Thymus (tissue), 11 donors: ENCODE measurements at regions not wholly inside any gene's neighbourhood (a gene's known extent, or its start where the extent isn't known, plus 50 kb on each side); places are given as distances from the start of the nearest gene placed in this dataset.
"Not testable (repeated sequence)": the region's sequence is repeated elsewhere in the genome, so short reads cannot be mapped to it uniquely, and the experiment has no call there.

Experiments
- DNase-seq, 9 donors: peaks; one replicate each; pipeline ENCODE4 v3.0.0-alpha.2; 2013; ENCODE audit warnings: low spot score in 9 of 9, low read depth in 6 of 9, missing footprints in 1 of 9
- H3K27ac ChIP-seq, 2 donors: one replicate each; pipeline ENCODE4 v1.5.1; 2013; ENCODE audit warnings: control low read depth in 1 of 2, low read depth in 1 of 2, low read length in 1 of 2, mild to moderate bottlenecking in 1 of 2, moderate library complexity in 1 of 2
- H3K27me3 ChIP-seq, 2 donors: one replicate each; pipeline ENCODE4 v1.5.1; 2013; ENCODE audit warnings: low read length in 1 of 2; ENCODE audit not compliant: control insufficient read depth in 2 of 2, insufficient read depth in 1 of 2
- H3K36me3 ChIP-seq, 2 donors: one replicate each; pipeline ENCODE4 v1.5.1; 2013; ENCODE audit warnings: low read length in 1 of 2, mild to moderate bottlenecking in 1 of 2, moderate library complexity in 1 of 2; ENCODE audit not compliant: control insufficient read depth in 2 of 2, insufficient read depth in 2 of 2
- H3K4me1 ChIP-seq, 2 donors: one replicate each; pipeline ENCODE4 v1.5.1; 2013; ENCODE audit warnings: low read length in 2 of 2; ENCODE audit not compliant: control insufficient read depth in 2 of 2, insufficient read depth in 2 of 2
- H3K4me3 ChIP-seq, 2 donors: one replicate each; pipeline ENCODE4 v1.5.1; 2013; ENCODE audit warnings: low read length in 2 of 2, control low read depth in 1 of 2, mild to moderate bottlenecking in 1 of 2
- H3K9me3 ChIP-seq, 2 donors: one replicate each; pipeline ENCODE4 v1.5.1; 2013; ENCODE audit warnings: low read length in 1 of 2, mild to moderate bottlenecking in 1 of 2; ENCODE audit not compliant: control insufficient read depth in 2 of 2, insufficient read depth in 1 of 2
- WGBS: extraction: QIAGEN DNeasy Blood & Tissue Kit; methylation state at CpG from one replicate; pipeline ENCODE4 v1.1.7; 2013; 5-methylcytosine and 5-hydroxymethylcytosine counted together
- donor health status: healthy.

DNA sequence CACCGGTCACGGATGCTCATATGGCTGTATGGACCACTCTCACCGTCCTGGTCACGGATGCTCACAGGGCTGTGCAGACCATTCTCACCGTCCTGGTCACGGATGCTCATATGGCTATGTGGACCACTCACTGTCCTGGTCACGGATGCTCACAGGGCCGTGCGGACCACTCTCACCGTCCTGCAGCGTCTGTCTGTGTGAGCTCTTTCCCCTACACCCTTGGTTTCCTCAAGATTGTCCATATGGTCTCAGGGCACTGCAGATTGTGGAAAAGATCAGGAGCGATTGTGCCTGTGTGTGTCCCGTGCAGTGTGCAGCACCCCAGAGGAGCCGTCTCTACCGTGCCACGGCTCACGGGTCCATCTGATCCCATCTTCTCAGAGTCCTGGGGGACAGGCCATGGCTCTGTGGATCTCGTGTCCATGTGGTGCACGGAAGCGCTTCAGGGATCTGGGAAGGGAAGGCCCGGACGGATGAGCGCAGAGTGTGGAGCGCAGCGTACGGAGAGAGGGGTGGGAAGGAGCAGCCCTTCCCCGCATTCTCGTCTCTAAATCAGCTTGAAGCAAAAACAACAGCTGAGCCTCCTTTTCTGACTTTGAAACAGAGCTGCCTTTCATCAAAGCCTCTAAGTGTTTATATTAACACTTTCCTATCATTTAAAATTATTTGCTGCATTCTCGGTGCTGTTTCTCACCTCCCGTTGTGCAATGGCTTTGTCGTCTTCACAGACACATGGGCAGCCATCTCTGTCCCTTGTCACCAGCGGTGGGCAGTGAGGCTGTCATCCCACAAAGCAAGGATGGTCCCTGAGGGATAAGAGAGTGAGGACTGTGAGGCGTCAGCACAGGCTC, 208.0 kb downstream of the BANP start:
- WGBS = 94% methylated on average over 32 of the region's 33 CpGs
- H3K9me3 ChIP-seq, H3K27me3 ChIP-seq, DNase-seq, H3K36me3 ChIP-seq, H3K27ac ChIP-seq, H3K4me3 ChIP-seq, H3K4me1 ChIP-seq: not testable (repeated sequence)

DNA sequence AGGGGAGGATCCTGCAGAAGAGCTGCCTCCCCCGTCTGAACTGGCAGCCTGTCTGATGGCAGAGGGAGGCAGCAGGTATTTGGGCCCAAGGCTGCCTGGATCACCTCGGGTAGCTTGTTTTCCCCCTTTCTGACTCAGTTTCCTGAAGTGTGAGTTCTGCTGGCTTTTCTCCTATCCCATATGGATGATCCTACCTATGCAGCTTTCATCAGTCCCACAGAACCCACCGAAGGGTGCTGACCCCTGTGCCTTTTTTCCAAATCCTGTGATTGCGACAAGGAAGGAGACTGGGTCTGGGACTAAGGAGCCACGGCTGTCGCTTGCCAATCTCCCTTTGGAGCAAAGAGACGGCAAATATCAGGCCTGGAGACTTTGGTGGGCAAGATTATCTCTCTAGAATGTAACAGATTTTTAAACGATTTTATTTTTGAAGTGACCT, 208.7 kb downstream of the BANP start:
- not testable (repeated sequence) for H3K27ac ChIP-seq, H3K36me3 ChIP-seq, H3K9me3 ChIP-seq, H3K4me1 ChIP-seq, H3K4me3 ChIP-seq, H3K27me3 ChIP-seq, DNase-seq
- 92% methylated on average over 8 of the region's 8 CpGs for WGBS

DNA sequence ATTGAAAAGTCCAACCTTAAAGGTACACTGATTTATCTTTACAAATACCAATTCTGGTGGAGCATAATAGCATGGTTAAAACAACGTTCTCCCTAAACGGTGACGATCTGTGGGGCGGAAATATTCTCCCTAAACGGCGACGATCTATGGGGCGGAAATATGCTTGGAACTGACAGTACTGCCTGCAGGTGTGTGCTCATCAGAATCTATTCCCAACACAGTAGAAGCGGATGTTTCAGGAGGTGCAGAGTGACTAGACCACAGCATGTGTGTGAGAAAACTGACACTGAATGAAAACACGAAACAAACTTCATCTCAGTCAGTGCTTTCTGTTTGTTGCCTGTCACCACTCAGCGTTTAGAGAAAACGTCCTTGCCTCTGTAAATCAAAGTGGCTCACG, 210.0 kb downstream of the BANP start:
- not testable (repeated sequence) for H3K36me3 ChIP-seq, H3K9me3 ChIP-seq, DNase-seq, H3K4me1 ChIP-seq, H3K4me3 ChIP-seq, H3K27ac ChIP-seq, H3K27me3 ChIP-seq
- 93% methylated on average over 13 of the region's 13 CpGs for WGBS

DNA sequence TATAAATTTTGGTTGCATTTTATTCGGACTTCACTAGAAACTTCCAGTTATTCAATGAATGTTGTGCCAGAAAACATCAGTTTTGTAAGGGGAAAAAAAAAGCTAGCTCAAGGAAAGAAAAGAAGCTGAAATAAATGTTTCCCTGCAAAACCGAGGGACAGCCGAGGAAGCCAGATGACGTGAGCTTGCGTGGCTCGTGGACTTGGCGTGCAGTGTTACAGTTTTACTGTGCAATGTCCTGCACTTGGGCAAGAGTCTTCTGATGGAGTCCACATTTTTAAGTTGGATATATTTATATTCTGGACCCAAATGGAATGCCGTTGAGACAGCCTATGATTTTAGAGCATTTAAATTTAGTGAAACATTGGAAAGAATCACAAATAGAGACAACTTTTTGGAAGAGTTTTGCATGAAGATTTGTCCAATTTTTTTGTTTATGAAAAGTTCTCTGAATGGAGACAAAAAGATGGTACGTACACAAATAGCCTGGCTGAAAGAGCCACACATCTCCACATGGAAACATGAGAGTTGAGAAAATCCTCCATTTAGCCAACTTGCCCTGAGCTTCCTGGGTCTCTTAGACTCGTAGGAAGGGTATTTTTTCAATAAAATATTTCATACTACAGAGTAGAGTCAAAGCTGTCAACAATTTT, 210.5 kb downstream of the BANP start:
- DNase-seq, H3K4me3 ChIP-seq, H3K27me3 ChIP-seq, H3K27ac ChIP-seq, H3K4me1 ChIP-seq, H3K9me3 ChIP-seq, H3K36me3 ChIP-seq: not testable (repeated sequence)
- WGBS = 90% methylated on average over 10 of the region's 10 CpGs

DNA sequence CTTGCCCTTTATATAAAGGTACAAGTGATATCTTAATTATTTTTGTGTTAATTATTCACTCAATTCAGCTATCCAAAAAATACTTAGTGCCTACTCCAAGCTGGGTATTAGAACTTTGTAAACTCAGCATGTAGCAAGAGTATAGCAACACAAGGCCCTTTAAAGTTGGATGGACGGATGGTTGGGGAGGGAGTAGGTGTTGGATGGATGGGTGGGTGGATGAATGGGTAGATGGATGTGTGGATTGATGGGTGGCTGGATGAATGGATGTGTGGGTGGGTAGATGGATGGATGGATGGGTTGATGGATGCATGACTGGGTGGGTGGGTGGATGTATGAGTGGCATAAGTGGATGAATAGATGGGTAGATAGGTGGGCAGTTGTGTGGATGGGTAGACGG, 211.5 kb downstream of the BANP start:
- H3K36me3 ChIP-seq, H3K9me3 ChIP-seq, H3K27me3 ChIP-seq, H3K4me1 ChIP-seq, H3K4me3 ChIP-seq, DNase-seq, H3K27ac ChIP-seq: not testable (repeated sequence)
- 95% methylated on average over 2 of the region's 2 CpGs for WGBS

DNA sequence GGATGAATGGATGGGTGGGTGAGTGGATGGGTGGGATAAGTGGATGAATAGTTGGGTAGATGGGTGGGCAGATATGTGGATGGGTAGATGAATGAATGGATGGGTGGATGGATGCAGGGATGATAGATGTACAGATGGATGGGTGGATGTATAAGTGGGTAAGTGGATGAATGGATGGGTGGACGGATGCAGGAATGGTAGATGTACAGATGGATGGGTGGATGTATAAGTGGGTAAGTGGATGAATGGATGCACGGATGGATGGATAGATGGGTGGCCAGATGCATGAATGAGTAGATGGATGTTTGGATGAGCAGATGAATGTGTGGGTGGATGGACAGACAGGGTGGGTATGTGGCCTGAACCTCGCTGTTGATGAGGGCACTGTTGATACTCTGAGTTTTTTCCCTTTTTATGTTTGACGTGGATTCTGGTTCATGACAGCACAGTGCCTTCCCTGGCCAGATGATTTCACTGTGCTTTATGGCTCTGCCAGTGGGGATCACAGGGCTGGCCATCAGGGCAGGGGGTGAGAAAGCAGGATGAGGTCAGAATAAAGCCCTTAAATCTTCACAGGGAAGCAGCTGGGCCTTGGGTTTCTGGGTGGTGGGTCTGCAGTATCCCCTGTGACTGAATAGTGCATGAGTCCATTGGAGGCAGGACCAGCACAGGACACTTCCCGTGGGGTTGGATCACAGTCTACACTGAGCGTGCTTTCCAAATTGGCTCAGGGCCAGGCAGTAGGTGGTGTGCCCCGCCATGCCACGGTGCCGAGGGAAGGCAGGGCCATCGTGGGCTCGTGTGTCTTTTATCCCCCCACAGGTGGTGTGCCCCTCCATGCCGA, 213.2 kb downstream of the BANP start:
- not testable (repeated sequence) for DNase-seq, H3K36me3 ChIP-seq, H3K27me3 ChIP-seq

DNA sequence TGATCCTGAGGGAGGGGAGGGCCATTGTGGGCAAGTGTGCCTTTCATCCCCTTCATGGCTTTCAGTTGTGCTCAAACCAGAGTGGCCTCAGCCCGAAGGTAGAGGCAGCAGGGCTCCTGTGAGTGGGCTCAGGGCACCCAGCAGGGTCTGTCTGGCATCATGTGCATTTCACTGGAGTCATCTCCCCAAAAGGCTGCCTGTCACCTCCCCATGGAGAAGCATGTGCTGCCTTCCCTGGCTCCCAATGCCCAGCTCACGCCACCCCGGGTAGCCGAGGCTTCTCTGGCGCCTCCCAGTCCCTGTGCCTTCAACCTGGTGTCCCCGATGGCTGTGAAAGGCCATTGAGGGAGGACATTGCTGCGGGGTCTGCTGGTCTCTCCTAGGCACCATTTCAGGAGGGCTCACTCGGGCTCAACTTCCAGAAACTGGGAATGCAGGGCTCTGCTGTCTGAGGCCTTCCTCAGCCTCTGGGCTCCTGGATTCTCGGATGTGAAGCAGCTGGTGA, 213.9 kb downstream of the BANP start:
- H3K9me3 ChIP-seq, H3K36me3 ChIP-seq, H3K4me3 ChIP-seq, H3K27ac ChIP-seq, H3K4me1 ChIP-seq, H3K27me3 ChIP-seq, DNase-seq: not testable (repeated sequence)
- 91% methylated on average over 9 of the region's 9 CpGs for WGBS

More for the DNA sequence above, 213.2 kb downstream of the BANP start:
- 79% methylated on average over 12 of the region's 12 CpGs for WGBS
- not testable (repeated sequence) for H3K27ac ChIP-seq, H3K4me3 ChIP-seq, H3K4me1 ChIP-seq, H3K9me3 ChIP-seq

DNA sequence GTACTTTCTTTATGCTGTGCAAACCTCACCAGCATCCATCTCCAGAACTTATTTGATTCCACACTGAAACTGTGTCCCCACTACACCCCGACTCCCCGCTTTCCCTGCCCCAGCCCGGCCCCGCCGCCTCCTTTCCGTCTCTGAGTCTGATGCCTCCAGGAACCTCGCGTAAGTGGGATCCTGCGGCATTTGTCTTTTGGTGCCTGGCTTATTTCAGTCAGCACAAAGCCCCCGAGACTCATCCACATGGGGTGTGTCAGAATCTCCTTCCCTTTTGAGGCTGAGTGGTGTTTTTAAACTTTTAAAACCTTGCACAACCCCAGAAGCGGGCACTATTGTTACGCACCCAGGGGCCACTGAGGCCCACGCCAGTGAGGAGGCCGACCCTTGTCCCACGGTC, 214.4 kb downstream of the BANP start:
- not testable (repeated sequence) for DNase-seq, H3K4me3 ChIP-seq, H3K27ac ChIP-seq, H3K9me3 ChIP-seq, H3K36me3 ChIP-seq, H3K27me3 ChIP-seq, H3K4me1 ChIP-seq
- WGBS = 93% methylated on average over 15 of the region's 15 CpGs
